Epidermal melanocyte (primary cell): ENCODE measurements at regions not wholly inside any gene's neighbourhood (a gene's known extent, or its start where the extent isn't known, plus 50 kb on each side); places are given as distances from the start of the nearest gene placed in this dataset.

Experiments
- DNase-seq: peaks from one replicate; pipeline ENCODE4 v3.0.0; 2011; ENCODE audit warnings: low spot score; ENCODE audit not compliant: insufficient read length

- DNase-seq = no peak
Measured at GRCh38 chr6:91340896-91341395, 754.1 kb upstream of the MAP3K7 start.

DNA sequence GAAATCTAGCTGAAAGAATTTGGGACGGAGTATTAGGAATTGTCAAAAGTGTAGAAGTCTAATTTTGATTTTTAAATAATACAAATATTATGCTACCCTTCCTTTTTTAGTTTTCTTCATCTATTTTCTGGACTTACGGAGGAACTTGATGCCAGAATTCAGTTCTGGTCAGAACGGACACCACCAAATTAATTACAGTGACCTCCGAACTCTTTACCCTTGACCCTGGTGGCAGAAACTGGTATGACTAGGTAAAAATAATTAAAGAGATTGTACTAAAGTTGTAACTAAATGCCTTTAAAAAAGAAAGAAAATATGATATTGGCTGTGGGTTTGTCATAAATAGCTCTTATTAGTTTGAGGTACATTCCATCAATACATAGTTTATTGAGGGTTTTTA, 751.1 kb upstream of the MAP3K7 start:
- no peak for DNase-seq

GRCh38 chr6:91330896-91331295, 744.0 kb upstream of the MAP3K7 start:
- no peak for DNase-seq

DNA sequence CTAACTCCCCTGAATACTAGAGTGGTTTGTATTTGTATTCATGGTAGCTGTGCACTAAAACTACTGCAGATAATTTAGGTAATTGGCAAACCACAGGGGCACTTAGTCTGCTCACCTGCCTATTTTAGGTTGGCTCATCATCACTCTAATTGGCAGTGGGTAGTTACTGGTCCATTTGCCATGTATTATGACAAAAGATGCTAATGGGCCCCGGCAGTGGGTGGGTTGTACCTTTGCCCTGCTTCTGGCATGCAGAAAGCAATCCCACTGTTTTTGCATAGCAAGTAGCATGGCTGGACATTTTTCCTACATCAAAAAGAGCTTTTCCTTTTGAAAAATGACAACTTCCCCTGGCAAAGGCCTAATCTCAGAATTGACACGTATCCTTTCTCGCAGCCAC, 741.4 kb upstream of the MAP3K7 start:
- DNase-seq = no peak

GRCh38 chr6:91324711-91325110, 737.8 kb upstream of the MAP3K7 start:
- DNase-seq = no peak

DNA sequence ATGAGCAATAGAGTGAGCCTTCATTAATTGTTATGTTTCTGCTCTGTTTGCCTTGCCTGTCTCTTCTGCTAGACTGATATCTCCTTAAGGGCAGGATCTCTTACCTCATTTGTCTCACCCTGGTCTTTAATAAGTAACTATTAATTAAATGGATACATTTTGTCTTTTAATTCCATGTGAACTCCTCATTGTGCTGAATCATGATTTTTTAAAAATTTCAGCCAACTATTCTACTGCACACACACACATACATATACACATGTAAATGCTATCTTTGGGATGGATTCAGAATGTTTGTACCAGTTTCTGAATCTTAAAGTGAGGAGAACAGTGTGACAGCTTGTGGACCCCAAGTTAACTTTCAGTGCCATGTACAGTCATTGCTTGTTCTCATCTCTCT, 731.1 kb upstream of the MAP3K7 start:
- DNase-seq = no peak

- DNase-seq = no peak
Measured at GRCh38 chr6:91317247-91317835, 730.5 kb upstream of the MAP3K7 start.

GRCh38 chr6:91310178-91310577, 723.3 kb upstream of the MAP3K7 start:
- DNase-seq = no peak

- DNase-seq = no peak
Measured at GRCh38 chr6:91305755-91306154, 718.9 kb upstream of the MAP3K7 start.

GRCh38 chr6:91304521-91304920, 717.6 kb upstream of the MAP3K7 start:
- DNase-seq = no peak

GRCh38 chr6:91303326-91303725, 716.5 kb upstream of the MAP3K7 start:
- no peak for DNase-seq

DNA sequence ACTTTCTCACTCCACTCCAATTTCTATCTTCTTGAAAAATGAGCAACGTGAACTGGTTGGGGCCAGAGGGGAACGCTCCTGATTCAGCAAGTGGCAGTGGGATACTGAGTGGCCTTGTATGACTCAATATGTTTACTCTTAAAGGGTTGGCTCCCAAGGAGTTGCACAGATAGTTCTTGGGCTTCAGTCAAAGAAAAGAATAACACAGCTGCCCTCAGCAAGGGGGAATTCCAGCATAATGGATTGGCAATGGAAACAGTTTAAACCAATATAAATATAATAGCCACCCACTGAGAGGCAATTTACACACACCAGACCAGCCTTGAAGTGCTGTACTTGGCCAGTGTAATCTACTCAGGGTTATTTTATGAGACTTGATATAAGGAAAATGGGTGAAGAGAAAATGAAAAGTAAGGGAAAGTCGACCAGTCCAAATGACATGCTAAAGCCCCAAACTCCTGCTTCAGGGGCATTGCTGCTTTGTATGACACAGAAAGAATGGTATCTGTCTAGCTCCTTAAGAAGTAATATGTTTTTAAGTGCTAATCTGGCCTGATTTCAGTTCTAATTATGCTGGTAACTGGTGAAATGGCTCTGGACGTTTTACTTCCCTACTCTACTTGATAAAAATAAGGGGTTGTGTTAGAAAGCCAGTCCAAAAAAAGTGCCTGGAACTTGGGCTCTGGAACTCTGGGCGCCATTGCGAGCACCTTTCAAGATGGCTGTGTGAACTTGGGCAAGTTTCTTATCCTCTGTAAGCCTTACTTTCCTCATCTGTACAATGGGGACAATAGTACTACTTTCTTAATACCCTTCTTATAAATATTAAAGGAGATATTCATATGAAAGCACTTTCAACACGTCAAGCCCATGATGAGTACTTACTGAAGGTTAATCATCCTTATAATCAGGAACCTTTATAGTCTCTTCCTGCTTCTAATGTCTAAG, 712.9 kb upstream of the MAP3K7 start:
- DNase-seq = no peak

DNA sequence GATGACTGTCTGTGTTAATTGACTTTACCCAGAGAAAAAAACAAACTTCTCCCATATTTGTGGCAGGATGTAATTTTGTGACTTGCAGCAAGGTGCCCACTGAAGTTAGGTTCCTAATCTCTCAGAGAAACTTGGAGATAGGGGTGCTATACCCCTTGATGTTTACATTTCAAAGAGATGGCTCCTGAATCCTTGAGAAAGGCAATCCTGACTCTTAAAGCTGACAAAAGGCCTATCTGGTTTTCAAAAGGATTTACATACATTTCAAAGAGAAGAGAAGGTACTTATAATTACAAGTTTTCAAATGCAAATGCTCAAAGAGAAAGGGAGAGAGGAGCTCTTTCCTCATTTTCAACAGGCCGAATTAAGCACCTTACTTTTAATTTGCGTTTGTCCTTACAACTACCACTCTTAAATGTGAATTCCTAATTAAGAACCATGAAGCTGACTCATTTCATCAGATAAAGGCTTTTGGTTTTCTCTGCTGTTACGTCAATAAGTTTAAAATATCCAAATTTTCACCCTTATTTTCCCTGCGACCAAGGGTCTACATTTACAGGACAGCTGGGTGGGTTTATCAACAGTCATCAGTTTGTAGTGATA, 711.8 kb upstream of the MAP3K7 start:
- DNase-seq = no peak

DNA sequence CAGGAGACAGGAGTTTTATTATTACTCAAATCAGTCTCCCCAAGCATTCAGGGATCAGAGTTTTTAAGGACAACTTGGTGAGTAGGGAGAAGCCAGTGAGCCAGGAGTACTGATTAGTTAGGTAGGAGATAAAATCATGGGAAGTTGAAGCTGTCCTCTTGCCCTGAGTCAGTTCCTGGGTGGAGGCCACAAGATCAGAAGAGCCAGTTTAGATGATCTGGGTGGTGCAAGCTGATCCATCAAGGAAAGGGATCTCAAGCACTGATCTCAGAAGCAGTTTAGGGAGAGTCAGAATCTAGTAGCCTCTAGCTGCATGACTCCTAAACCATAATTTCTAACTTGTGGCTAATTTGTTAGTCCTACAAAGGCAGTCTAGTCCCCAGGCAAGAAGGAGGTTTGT, 706.5 kb upstream of the MAP3K7 start:
- no peak for DNase-seq

- no peak for DNase-seq
Measured at GRCh38 chr6:91291071-91291470, 704.2 kb upstream of the MAP3K7 start.

GRCh38 chr6:91288741-91289140, 701.9 kb upstream of the MAP3K7 start:
- no peak for DNase-seq

DNA sequence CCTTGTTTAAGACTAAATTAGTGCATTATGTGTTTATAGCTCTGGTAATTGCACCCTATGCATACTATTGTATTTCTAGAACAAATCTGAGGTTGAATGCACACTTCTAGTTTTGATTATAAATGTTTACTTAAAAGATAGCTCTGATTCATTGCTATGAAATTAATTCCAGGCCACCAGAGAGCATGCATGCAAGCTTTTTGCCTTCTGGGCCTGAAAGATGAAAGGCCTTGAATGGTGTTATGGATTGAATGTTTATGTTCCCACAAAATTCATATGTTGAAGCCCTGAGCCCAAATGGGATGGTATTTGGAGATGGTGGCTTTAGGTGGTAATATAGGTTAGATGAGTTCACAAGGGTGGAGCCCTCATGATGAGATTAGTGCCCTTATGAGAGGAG, 695.0 kb upstream of the MAP3K7 start:
- no peak for DNase-seq

GRCh38 chr6:91280494-91280830, 693.6 kb upstream of the MAP3K7 start:
- no peak for DNase-seq

GRCh38 chr6:91279740-91280493, 693.0 kb upstream of the MAP3K7 start:
- no peak for DNase-seq

DNA sequence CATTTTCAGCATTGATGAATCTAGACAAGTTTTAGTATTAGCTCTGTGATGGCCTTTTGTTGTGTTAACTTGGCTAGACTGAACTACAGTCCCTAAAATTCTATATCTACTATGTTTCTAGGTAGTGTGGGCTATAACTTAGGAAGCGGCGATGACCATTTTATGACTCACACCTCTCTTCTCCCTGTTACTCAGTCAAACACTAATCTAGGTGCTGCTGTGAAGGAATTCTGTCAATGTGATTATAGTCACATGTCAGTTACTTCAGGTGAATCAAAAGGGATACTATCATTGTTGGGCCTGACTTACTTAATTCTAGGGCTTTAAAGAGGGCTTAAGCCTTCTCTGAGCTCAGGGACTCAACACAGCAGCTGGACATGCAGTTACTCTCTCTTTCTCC, 691.5 kb upstream of the MAP3K7 start:
- no peak for DNase-seq

GRCh38 chr6:91276315-91276714, 689.4 kb upstream of the MAP3K7 start:
- DNase-seq = no peak

GRCh38 chr6:91273729-91274128, 686.9 kb upstream of the MAP3K7 start:
- no peak for DNase-seq
